ENCODE measurements at regions not wholly inside any gene's neighbourhood (a gene's known extent, or its start where the extent isn't known, plus 50 kb on each side); places are given as distances from the start of the nearest gene placed in this dataset.

DNA sequence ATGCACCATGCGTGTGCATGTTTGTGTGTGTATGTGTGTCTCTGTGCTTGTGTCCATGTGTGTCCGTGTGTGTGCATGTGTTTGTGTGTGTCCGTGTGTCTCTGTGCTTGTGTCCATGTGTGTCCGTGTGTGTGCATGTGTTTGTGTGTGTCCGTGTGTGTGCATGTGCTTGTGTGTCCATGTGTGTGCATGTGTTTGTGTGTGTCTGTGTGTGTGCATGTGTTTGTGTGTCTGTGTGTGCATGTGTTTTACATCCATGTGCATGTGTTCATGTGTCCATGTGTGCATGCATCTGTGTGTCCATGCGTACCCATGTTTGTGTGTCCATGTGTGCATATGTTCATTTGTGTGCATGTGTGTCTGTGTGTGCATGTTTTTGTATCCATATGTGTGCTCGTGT lies 100.5 kb downstream of the LBH start:
- FAIRE-seq (no peak), DNase-seq (ENCODE audit: insufficient read length, low spot score) (no peak)
- TF ChIP-seq POLR2A (IDR thresholded peaks at IDR 0.05; ENCODE audit: low read depth, low read length), result no peak

DNA sequence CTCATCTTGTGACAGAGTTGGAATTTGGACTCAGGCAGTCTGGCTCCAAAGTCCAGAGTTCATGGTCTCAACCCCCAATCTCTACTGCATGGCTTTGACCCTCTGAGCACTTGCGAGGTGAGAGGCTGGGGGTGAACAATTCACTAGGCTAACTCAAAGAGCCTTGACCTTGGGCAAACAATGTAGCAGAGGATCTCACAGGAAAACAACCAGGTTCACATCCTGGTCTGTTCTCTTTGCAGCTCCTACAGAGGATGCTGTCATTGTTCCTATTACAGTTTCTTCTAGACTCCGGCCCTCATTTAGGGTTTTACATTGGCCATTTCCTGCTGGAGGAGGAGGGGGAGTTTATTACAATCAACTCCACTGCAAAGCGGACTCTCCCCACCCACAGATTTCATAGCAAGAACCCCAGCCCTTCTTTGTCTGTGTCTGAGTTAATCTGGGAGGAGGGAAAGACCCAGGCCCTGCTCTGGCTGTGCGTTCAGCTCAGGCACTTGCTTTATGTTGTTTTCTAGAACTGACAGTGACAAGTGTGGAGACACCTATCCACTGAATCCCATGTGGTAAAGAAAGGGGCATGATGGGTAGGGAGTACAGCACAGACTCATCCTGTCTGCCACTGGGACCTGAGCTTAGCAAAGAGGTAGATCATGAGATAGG lies 101.6 kb downstream of the LBH start:
- no peak for TF ChIP-seq POLR2A (IDR thresholded peaks at IDR 0.05; ENCODE audit: low read depth, low read length)
- DNase-seq (ENCODE audit: insufficient read length, low spot score) (no peak), FAIRE-seq (no peak)

DNA sequence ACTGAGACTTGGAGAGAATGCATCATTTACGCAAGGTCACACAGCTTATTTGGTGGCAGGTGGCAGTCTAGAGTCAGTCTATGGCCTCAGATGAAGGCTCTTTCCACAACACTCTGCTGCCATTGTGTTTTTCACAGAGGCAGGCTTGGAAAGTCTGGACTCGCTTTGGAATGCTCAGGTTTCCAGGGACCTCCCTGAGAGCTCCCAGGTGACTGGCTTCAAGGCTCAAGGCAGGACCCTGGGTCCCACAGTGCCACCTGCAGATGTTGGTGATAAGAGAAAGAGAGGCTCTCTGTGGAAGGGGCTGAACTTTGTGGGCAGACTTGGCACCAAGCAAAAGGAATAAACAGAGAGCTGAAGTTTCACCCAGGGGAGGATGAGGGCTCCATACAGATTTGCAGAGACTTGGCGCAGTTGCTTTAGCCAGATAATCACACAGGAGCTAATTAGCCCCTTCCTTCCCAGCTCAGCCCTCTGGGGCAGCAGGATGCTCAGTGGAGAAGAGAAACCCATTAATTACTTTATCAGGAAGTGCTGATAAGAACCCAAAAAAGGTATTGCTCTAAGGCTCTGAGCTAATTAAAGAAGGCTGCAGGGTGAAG lies 103.5 kb downstream of the LBH start:
- TF ChIP-seq POLR2A (IDR thresholded peaks at IDR 0.05; ENCODE audit: low read depth, low read length), result no peak
- FAIRE-seq, result no peak
- no peak for DNase-seq (ENCODE audit: insufficient read length, low spot score)

DNA sequence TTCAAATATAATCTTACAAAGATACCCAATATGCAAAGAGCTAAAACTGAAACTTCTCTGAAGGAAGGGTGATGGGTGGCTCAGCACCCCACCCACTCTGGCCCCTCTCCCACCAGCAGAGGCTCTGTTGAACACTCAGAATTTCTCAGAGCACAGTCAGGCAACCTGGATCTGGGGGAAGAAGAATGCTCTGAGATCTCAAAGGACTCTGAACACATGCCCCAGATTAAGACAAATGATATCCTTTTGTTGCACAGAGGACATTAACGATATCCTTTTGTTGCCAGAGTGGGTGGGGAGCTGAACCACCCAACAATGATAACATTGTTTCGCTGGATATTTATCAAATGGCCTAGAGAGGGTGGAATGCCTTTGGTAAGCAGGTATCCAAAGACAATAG lies 104.8 kb downstream of the LBH start:
- FAIRE-seq (no peak), DNase-seq (ENCODE audit: insufficient read length, low spot score) (no peak)
- no peak for TF ChIP-seq POLR2A (IDR thresholded peaks at IDR 0.05; ENCODE audit: low read depth, low read length)

DNA sequence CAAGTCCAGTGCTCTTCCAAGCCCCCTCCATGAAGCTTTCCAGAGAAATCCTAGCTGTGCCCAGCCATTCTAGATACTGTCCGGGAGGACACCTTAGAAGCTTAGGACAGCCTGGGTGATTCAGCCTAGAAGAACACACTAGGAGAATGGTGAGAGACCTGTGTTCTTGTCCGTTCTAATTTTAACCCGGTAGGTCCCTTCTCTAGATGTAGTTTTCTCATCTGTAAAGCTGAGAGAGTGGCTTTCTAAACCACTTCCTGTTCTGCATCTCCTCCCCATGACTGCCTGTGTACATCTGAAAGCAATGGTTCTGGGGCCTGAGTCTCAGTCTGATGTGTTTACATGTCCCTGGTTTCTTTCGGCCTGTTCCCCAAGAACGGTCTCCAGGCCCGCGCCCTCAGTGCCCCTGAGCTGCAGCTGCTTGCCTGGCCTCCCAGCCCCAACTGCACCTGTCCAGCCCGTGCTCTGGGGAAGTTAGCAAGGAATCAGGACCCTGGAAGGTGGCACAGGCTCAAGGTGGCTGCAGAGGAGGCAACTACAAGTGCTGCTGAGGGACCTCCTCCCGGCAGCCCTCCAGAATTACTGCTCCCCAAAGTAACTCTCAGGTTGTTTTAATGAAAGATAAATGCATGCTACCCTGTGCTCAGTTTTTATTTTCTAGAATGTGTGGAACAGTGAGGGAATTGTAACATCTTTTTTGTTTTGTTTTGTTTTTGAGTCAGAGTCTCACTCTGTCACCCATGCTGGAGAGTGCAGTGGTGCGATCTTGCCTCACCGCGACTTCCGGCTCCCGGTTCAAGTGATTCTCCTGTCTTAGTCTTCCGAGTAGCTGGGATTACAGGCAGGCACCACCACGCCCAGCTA lies 105.9 kb downstream of the LBH start:
- DNase-seq (ENCODE audit: insufficient read length, low spot score) (no peak), FAIRE-seq (no peak)
- TF ChIP-seq POLR2A (IDR thresholded peaks at IDR 0.05; ENCODE audit: low read depth, low read length), result no peak

DNA sequence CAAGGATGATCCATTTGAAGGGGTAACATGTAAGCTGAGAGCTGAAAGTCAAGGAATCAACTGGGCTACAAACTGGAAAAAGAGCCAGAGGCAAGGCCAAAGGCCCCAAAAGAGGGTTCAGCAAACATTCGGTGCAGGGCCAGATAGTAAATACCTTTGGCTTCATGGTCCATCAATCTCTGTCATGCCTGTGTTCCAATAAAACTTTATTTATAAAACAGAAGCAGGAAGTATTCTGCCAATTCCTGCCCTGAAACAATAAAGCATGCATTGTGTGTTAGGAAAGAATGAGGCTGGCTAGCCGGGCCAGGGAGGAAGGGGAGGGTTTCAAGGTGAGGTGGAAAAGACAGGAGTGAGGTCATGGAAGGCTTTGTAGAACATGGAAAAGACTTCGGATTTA lies 107.1 kb downstream of the LBH start:
- FAIRE-seq (no peak), DNase-seq (ENCODE audit: insufficient read length, low spot score) (no peak)
- no peak for TF ChIP-seq POLR2A (IDR thresholded peaks at IDR 0.05; ENCODE audit: low read depth, low read length)

DNA sequence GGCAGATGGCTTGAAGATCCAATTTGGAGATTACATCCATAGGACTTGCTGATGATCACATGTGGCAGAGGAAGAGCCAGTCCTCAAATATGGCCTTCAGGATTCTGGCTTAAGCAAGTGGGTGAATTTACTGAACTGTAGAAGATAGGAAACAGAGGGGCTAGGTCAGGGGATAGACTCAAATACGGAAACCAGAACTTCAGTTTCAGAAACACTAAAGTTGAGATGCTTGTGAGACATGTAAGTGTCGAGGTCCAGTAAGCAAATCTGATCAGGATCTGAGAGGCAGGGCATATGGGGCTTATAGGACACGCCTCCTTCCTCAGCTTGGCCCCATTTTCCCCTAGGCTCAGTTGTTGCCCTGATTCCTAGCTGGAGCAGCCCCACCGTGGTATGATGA lies 107.7 kb downstream of the LBH start:
- DNase-seq (ENCODE audit: insufficient read length, low spot score), result no peak
- no peak for TF ChIP-seq POLR2A (IDR thresholded peaks at IDR 0.05; ENCODE audit: low read depth, low read length)
- FAIRE-seq, result no peak

DNA sequence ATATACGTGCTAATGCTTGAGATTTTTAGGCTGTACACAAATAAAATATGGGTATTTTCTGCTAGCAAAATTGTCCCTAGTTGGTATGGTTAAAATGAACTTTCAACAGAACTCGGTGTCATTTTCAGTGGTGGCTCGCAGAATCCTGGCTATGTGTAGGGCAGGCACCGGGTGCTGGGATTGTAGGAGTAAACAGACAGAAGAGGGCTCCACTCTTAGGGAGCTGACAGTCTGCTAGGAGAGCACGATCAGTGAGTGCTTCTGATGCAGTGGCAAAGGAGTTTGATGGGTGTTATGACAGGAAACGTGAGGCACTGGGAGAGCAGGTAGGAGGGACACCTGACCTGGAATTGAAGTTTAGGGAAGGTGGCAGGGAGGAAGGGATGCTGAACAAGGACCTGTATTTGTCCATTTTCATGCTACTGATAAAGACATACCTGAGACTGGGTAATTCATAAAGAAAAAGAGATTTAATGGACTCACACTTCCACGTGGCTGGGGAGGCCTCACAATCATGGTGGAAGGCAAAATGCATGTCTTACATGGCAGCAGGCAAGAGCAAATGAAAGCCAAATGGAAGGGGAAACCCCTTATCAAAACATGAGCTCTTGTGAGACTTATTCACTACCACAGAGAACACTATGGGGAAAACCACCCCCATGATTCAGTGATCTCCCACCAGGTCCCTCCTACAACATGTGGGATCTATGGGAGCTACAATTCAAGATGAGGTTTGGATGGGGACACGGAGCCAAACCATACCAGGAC lies 105.4 kb upstream of the LCLAT1 start:
- no peak for TF ChIP-seq POLR2A (IDR thresholded peaks at IDR 0.05; ENCODE audit: low read depth, low read length)

DNA sequence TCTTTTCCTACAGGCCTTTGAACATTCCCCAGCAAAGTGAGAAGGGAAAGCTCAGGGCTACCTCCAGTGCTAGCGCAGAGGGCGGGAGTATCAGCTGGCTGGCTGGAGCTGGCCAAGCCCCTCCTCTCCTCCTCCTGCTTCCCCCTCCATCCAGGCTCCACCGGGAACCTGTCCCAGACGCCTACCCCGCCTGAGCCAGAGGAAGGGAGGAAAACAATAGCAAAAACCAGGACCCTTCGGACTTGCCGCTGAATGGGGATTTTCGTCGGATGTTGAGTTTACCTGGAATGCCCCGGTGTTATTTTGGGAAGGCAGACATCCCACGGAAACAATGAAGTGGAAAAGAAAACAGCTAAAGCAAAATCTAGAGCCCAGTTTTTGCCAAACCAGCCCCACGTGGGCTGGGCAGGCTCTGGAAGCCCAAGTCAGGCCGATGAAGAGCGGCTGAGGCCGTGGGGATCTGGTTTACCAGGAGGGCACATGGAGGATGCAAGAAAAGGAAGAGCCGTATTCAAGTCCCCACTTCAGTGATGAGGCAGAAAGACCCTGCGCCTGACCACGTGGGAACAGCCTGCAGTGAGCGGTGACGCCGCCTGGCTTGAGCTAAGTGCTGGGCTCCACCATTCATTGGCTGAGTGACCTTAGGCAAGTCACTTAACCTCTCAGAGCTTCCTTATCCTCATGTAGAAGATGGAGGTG lies 100.4 kb upstream of the LCLAT1 start:
- DNase-seq (ENCODE audit: insufficient read length, low spot score), result no peak
- FAIRE-seq, result no peak
- TF ChIP-seq POLR2A (IDR thresholded peaks at IDR 0.05; ENCODE audit: low read depth, low read length), result no peak

More for the DNA sequence above, 105.4 kb upstream of the LCLAT1 start:
- no peak for DNase-seq (ENCODE audit: insufficient read length, low spot score)
- FAIRE-seq, result no peak

DNA sequence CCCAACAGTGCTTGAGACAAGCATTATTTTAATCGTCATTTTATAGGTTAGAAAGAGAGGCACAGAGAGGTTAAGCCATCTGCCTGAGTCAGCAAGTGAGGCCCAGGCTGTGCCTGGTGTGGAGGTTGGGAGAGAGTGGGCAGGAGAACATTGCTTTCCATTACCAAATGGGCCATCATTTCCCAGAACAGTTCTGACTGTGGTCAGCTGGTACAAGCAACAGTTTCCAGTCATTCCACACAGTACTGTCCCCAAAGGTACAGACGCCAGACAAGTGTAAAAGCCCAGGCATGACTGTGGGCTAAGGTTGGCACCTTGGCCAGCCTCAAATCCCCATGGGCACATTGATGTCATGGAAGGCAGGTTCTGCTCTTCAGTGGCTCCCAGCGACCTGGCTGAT lies 98.2 kb upstream of the LCLAT1 start:
- FAIRE-seq, result no peak
- TF ChIP-seq POLR2A (IDR thresholded peaks at IDR 0.05; ENCODE audit: low read depth, low read length), result no peak
- DNase-seq (ENCODE audit: insufficient read length, low spot score), result no peak

DNA sequence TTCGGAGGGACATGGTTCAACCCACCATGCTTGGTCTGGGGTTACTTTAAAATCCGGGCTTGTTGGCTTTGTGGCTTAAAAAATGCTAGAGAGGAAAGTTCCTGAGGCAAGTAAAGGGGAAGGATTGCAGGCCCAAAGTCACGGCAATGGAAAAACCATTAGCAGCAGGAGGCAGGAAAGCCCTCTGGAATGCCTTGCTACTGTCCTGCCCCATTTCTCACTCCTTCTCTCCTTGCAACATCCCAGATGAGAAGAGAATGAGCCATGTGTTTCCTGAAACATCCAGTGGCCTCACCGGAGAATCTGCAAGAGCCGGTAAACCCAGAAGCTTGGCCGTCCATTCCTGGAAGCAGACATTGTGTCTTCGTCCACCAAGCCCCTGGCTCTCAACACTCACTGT lies 97.4 kb upstream of the LCLAT1 start:
- DNase-seq (ENCODE audit: insufficient read length, low spot score), result no peak
- no peak for FAIRE-seq
- no peak for TF ChIP-seq POLR2A (IDR thresholded peaks at IDR 0.05; ENCODE audit: low read depth, low read length)

DNA sequence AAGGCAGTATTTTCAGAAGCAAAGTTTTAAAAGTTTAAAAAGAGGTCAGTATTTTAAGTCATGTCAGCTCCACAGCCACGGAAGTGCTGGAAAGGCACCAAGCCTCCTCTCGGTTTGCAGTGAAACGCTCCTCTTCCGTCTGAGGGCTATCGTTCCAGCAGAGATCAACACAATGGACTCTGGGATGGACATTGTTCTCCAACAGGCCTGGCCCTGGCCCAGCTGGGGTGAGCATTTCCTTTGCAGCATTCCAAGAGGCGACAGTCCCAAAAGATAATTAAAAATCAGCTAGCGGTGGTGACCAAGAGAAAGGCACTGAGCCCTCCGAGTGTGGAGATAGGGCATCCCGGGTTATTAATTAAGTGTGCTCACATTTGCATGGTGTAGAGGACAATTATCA lies 95.9 kb upstream of the LCLAT1 start:
- DNase-seq (ENCODE audit: insufficient read length, low spot score) (no peak), FAIRE-seq (no peak)
- no peak for TF ChIP-seq POLR2A (IDR thresholded peaks at IDR 0.05; ENCODE audit: low read depth, low read length)

DNA sequence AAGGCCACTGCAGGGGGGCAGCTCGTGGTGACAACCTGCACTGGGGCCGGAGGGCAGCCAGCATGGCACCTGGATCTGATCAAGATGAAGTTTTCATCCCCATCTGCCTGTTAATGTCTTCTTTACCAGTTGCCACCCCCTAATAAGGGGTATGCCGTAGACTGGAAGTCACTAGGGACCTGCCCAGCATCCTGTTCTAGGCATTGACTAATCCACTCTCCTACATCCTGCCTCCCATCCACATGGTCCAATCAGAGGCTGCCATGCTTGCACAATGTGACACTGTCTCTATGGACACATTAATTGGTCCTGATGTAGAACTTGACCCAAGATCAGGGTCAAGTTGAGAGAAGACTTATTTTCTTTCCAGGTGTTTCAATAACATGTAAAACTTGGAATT lies 95.1 kb upstream of the LCLAT1 start:
- no peak for TF ChIP-seq POLR2A (IDR thresholded peaks at IDR 0.05; ENCODE audit: low read depth, low read length)
- DNase-seq (ENCODE audit: insufficient read length, low spot score), result no peak
- FAIRE-seq, result no peak

All from H54 (cell line).